ENCODE measurements at regions not wholly inside any gene's neighbourhood (a gene's known extent, or its start where the extent isn't known, plus 50 kb on each side); places are given as distances from the start of the nearest gene placed in this dataset.

GRCh38 chr15:62431817-62432216, 266.7 kb upstream of the C2CD4B start:
- no peak for TF ChIP-seq CTCF (IDR thresholded peaks at IDR 0.05)
- Histone ChIP-seq H3K4me1 (no peaks in the 10 kb centered on the region), H3K36me3 (ENCODE audit: control insufficient read depth, insufficient read depth, low read length) (no peaks in the 10 kb centered on the region), H3K4me3 (ENCODE audit: low read depth, low read length) (no peak overlapping the region), H3K79me2 (no peaks in the 10 kb centered on the region), H3K9me3 (ENCODE audit: control insufficient read depth, low read length) (no peaks in the 10 kb centered on the region), H2AFZ (no peak overlapping the region), H3K27me3 (ENCODE audit: control insufficient read depth, insufficient read depth, low read length) (no peaks in the 10 kb centered on the region), H3K9ac (no peak overlapping the region), H3K4me2 (ENCODE audit: low read length) (no peak overlapping the region), H3K27ac (no peak overlapping the region)

GRCh38 chr15:62432702-62433398, 267.8 kb upstream of the C2CD4B start:
- TF ChIP-seq CTCF (IDR thresholded peaks at IDR 0.05) = no peak
- Histone ChIP-seq H3K27me3 (ENCODE audit: control insufficient read depth, insufficient read depth, low read length) (no peaks in the 10 kb centered on the region), H3K9me3 (ENCODE audit: control insufficient read depth, low read length) (no peaks in the 10 kb centered on the region), H2AFZ (no peak overlapping the region), H3K27ac (no peak overlapping the region), H3K79me2 (no peaks in the 10 kb centered on the region), H3K4me3 (ENCODE audit: low read depth, low read length) (no peak overlapping the region), H3K36me3 (ENCODE audit: control insufficient read depth, insufficient read depth, low read length) (no peaks in the 10 kb centered on the region), H3K9ac (no peak overlapping the region), H3K4me1 (no peaks in the 10 kb centered on the region), H3K4me2 (ENCODE audit: low read length) (no peak overlapping the region)

- Histone ChIP-seq H3K4me3 (ENCODE audit: low read depth, low read length) (no peak overlapping the region), H3K9me3 (ENCODE audit: control insufficient read depth, low read length) (no peaks in the 10 kb centered on the region), H3K36me3 (ENCODE audit: control insufficient read depth, insufficient read depth, low read length) (no peaks in the 10 kb centered on the region), H2AFZ (no peak overlapping the region), H3K9ac (no peak overlapping the region), H3K27me3 (ENCODE audit: control insufficient read depth, insufficient read depth, low read length) (no peaks in the 10 kb centered on the region), H3K27ac (no peak overlapping the region), H3K4me1 (no peaks in the 10 kb centered on the region), H3K79me2 (no peaks in the 10 kb centered on the region), H3K4me2 (ENCODE audit: low read length) (no peak overlapping the region)
- TF ChIP-seq CTCF (IDR thresholded peaks at IDR 0.05) = no peak
Measured at GRCh38 chr15:62436235-62436634, 271.1 kb upstream of the C2CD4B start.

GRCh38 chr15:62437753-62438152, 272.7 kb upstream of the C2CD4B start:
- Histone ChIP-seq H3K27me3 (ENCODE audit: control insufficient read depth, insufficient read depth, low read length) (no peaks in the 10 kb centered on the region), H3K4me3 (ENCODE audit: low read depth, low read length) (no peak overlapping the region), H3K9ac (no peak overlapping the region), H3K4me2 (ENCODE audit: low read length) (no peak overlapping the region), H3K9me3 (ENCODE audit: control insufficient read depth, low read length) (no peaks in the 10 kb centered on the region), H3K27ac (no peak overlapping the region), H2AFZ (no peak overlapping the region), H3K36me3 (ENCODE audit: control insufficient read depth, insufficient read depth, low read length) (no peaks in the 10 kb centered on the region), H3K79me2 (no peaks in the 10 kb centered on the region), H3K4me1 (no peaks in the 10 kb centered on the region)
- TF ChIP-seq CTCF (IDR thresholded peaks at IDR 0.05) = no peak

DNA sequence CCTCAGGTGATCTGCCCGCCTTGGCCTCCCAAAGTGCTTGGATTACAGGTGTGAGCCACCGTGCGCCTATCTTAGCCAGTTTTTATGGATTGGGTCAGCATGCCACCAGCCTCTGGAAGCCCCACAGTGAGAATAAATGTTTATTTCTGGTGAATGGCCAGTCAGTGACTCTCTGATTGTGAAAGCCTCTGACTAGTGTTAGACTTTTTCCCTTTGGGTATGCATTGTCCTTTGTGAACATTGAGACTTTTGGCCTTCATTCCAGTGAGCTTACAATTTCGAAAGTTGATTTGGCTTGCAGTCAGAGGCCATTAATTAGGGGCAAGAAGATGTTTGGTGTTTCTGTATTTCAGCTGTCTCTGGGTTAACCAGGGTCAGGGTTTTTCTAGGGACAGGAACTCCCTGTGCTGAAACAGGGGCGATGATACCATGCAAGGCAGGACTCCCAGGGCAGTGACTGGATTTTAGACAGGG, 274.5 kb upstream of the C2CD4B start:
- H2AFZ ChIP-seq = no peak overlapping the region
- no peak overlapping the region for H3K4me3 ChIP-seq (ENCODE audit: low read depth, low read length)
- H3K27ac ChIP-seq = no peak overlapping the region
- TF ChIP-seq CTCF (IDR thresholded peaks at IDR 0.05) = no peak
- no peak overlapping the region for H3K4me2 ChIP-seq (ENCODE audit: low read length)
- no peaks in the 10 kb centered on the region for H3K79me2 ChIP-seq
- no peaks in the 10 kb centered on the region for H3K9me3 ChIP-seq (ENCODE audit: control insufficient read depth, low read length)
- H3K36me3 ChIP-seq (ENCODE audit: control insufficient read depth, insufficient read depth, low read length) = no peaks in the 10 kb centered on the region
- no peak overlapping the region for H3K9ac ChIP-seq
- H3K4me1 ChIP-seq = no peaks in the 10 kb centered on the region
- no peaks in the 10 kb centered on the region for H3K27me3 ChIP-seq (ENCODE audit: control insufficient read depth, insufficient read depth, low read length)
